Kidney tubule cell (primary cell): ENCODE measurements at regions not wholly inside any gene's neighbourhood (a gene's known extent, or its start where the extent isn't known, plus 50 kb on each side); places are given as distances from the start of the nearest gene placed in this dataset.

ENCODE experiments used
- DNase-seq: peaks from one replicate; pipeline ENCODE4 v3.0.0-alpha.2; 2018; ENCODE audit warnings: low spot score

DNA sequence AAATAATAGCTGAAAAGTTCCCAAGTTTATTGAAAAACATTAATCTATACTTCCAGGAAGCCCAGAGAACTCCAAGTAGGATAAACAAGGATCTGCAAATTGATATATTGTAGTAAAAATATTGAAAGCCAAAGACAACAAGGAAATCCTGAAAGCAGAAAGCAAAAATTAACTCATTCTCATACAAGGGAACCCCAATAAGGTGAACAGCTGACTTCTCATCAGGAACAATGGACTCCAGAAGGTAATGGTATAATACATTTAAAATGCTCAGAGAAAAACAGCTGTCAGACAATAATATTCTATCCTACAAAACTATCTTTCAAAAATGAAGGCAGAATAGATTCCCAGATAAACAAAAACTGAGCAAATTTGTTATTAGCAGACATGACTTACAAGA lies 138.1 kb upstream of the BMP4 start:
- DNase-seq: no peak

DNA sequence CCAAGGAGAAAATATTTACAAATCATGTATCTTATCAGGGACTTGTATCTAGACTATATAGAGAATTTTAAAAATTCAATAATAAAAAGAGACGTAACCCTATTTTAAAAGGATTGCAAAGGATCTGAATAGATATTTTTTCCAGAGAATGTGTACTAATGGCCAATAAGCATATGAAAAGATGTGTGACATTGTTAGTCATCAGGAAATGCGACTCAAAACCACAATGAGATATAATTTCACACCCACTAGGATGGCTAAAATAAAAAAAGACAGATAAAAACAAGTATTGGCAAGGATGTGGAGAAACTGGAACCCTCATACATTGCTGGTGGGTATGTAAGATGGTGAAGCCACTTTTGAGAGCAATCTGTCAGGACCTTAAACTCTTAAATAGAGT lies 141.9 kb upstream of the BMP4 start:
- no peak for DNase-seq

DNA sequence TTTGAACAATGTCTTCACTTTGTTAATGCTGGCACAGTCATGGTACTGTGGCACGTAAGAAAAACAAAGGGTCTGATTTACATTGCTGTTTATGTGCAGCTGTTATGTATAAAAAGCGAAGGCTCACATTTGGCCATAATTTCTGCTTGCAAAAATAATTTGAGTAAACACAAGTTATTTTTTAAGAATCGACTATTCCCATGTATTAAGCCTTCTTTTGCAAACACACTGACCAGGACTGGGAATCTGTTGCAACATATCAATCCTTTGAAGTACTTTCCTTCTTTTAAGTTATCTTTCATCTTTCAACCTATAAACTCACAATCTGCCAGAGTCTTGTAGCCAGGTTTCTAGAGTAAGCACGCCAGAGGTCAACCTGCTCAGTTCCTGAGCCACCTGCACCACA lies 145.4 kb upstream of the BMP4 start:
- DNase-seq: no peak

DNA sequence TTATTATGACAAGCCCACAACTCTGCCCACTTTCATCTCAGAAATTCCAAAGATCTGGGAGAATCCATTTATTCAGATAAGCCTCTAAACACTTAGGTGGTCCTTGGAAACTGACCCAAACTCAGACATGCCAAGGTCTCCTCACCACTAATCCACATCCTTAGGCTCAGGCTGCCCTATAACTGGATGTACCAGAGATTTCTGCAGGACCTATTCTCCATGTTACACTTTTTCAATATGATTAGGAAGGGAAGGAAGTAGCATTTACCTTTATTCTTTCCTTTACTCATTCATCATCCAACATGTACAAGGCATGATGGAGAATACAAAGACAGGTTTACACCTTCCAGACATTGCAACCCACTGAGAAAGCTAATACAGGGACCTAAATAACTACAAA lies 145.9 kb upstream of the BMP4 start:
- no peak for DNase-seq

DNA sequence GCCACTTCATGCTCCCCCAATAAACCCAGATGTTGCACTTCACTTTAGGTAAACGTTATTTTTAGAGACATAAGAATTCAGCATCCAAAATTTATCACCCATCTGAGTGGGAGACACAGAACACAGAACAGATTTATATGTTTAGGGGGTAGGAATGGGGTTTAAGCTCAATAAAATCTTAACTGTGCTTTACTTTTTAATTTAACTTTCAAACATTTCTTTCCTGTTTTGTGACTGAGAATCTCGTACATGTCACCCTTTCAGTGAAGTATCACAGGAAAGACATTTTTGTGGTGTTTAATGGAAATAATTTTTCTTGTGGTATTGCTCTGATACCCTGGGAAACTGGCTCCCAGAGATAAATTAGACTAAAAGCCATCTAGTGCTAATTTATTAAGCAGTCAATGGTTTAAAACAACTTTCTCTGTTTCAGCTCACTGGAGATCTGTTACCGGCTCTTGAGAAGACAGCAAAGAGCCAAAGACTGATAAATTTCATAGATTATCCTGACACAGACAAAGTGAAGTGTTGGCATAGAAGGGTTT lies 148.0 kb upstream of the BMP4 start:
- no peak for DNase-seq

DNA sequence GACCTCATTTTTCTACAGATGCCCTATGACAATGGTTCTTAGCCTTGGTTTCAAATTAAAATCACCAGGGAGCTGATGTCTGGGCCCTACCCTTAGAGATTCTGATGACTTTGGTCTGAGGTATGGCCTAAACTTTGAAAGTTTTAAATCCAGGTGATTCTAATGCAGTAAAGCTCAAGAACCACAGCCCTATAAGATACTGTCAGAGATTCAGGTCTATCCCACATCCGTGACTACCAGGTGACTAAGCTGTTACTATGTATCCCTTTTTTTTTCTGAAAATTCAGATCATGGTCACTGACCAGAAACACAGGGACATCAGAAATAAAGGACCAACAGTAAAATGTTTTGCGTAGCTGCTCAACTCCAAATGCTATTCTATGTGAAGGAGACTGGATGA lies 148.8 kb upstream of the BMP4 start:
- peak; percentile 54 for DNase-seq

DNA sequence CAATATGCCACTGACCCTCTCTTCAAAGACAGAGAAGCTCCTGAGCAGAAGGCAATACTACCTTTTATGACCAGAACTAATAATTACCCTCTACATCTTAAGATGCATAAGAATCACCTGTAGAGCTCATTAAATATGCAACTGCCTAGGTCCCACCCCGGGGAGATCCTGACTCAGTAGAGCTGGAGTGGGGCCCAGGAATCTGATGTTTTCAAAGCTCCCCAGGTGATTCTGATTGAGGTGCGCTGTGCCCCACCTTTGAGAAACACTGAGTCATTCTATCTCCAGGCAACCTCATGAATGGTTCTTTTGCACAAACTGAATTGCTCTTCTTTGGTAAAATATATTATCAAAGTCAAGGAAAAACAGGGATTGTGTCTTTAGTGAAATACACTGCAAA lies 149.3 kb upstream of the BMP4 start:
- DNase-seq: peak; percentile 78

DNA sequence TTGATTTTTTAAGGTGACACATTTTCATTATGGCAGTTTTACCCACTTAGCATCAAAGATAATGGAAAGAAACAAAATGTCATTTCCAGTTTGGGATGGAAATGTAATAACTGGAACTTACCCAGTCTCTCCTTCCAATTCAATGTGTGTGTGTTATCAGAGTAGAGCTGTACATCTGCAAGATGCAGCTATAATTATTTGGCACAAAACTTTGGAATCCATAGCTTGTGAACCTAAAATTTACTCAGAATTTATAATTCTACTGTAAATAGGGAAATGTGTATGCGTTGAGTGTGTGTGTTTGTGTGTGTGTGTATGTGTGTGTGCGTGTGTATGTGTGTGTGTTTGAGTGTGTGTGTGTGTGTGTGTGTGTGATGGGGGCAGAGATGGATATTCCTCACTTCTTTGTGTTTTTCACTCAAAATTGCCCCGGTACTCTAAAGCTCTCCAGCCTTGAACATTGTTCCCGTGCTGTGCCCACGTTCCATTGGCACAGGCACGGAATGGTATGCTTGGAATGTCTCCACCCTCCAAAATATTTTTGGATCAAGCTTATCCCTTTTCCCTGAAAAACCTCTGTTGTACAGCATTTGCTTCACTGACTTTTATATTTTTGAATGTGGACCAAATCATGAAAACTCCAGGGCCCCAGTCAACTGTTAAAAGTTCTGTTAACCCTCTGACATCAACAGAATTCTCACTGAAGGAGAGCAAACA lies 150.2 kb upstream of the BMP4 start:
- DNase-seq: peak; percentile 28

DNA sequence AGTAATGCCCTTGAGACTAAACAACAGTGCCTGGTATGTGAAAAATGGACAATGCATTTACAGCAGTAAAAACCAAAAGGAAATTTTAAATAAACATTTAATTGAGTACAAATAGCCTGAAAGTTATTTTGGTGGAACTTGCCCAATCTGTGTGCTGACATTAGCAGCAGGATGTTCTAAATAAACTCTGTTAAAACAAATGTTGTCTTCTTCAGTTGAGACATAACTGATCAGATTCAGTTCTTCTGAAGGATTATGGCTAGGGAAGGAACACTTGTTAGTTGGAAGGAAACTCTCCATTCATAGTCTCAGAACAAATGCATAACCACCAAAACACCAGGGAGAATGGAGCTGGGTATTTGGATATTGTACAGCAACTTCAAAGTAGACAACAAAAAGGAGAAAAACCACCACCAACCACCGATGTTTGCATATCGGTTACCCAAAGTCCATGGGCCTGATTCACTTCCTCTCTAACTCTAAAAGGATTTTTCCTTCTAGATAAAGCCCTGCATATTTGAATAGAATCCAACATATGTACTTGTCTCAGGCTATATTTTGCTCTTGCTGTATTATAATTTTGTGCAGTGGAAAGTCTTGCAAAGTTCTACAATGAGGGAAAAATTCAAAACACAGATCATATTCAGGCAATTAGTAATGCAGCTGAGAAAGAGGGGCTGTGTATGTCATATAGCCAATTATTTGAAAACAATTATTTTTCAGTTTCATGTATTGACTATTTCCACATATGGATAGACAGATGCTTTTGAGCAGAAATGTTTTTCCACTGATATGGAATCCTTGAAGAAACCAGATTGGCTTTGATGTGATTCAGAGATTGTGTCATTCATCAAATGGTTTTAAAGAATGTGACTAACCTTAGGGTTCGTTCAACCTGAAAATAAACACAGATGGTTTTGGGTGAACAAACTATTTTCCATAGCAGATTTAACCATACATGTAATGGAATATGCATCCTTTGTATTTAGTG lies 152.2 kb upstream of the BMP4 start:
- peak; percentile 75 for DNase-seq

DNA sequence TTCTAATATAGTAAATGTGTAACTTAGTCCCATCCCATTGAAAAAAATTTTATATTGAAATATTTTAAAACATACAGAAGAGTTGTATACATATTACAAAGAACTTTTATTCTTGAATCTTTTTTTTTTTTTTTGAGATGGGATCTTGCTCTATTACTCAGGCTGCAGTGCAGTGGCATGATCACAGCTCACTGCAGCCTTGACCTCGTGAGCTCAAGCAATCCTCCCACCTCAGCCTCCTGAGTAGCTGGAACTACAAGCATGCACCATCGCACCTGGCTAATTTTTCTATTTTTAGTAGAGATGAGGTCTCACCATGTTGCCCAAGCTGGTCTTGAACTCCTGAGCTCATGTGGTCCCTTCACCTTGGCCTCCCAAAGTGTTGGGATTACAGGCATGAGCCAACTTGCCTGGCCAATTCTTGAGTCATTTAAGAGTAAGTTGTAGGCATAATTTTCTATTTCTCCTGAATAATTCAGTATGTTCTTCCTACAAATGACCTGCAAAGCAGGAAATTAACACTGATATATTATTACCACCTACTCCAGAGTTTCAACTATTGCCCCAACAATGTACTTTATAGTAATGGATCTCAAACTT lies 153.0 kb upstream of the BMP4 start:
- DNase-seq: peak; percentile 52

DNA sequence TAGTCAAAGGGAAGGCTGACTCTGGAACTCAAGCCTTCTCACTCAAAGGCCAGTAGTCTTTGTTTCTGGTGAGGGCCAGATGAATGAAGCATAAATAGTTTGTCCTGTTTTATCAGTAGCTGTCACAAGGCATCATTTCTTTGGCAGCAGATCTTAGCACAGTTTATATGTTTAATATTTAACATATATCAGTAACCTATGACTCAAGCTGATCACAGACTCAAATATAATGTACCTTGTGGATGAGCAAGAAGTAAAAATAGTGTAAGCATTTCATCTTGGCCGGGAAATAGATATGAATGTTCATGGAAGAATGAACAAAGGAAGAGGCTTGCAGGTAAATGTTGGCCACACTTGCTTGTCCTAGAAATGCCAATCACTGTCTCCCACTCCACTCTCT lies 158.3 kb upstream of the BMP4 start:
- peak; percentile 59 for DNase-seq

DNA sequence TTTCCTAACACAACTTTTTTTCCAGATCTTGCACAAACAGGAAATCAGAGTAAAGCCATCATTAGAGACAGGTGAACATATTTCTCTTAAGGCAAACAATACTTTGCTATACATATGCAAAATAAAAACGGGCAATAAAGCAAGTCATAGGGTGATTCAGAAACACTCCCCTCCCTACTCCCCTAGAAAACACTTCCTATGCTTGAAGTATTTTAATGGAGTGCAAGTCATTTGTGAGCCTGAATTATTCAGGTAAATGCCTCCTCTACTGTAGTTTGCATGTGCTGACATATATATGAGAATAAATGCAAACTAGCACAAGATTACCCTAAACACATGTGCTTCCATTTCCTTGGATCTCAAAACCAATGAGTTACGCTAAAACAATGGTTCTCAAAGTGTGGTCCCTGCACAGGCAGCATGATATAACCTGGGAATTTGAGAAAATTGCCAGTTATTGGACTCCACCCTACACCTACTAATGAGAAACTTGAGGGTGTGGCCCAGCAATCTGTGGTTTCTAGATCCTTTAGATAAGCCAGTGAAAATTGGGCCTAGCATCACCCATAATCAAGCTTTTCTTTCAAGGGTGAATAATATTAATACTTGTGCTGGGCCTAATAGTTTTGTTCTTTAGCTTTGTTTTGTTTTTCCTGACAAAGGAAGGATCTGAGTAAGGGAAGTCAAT lies 159.7 kb upstream of the BMP4 start:
- no peak for DNase-seq

DNA sequence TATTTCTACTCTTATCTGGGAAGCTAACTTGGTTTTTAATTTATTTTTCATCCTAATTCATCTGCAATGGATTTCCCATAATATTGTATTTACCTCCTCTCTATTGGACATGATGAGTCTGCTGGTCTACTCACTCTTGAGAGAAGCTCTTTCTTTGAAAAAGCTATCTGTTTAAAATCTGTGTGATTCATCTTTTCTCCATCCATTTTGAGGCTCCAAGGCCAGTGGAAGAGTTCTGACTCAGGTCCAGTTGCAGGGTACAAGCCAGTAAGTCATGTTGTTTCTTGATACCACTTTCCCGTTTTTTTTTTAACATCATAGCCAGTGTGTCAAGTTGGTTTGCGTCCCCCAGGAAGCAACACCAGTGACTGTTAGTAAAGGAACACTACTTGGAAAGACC lies 160.3 kb upstream of the BMP4 start:
- DNase-seq: no peak

DNA sequence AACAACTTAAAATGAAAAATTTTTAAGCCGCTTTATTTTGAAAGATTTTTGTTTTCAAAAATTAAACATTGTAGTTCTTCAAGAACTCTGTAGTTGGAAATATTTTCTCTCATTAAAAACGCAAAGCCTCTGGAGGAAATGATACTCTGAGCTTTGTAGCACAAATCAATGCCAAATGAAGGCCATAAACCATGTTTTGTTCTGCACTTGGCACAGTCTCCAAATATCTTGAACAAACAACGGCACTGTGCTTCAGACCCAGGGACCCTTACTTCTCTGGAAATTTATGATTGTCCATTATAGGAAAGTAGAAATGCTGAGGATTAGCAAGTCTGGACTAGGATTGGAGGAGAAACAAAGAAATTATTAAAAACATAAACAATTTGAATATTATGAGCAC lies 160.8 kb upstream of the BMP4 start:
- no peak for DNase-seq

DNA sequence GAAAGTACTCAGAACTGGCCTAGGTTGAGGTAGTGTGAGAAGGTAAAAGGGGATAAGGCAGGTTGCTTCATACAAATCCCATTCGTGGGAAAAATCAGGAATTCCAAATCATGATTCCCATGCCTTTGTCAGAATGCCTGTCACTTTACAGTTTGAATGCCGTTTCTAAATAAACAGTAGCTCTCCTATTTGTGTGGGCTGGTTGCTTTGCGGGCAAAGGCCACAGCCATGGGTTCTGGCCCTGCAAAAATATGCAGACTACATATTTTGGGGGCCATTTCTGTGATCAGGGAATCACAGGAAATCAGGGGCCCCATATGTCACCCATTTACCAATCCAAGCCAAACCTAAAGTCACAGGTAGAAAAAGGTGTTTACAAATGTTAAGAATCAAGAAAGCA lies 161.3 kb upstream of the BMP4 start:
- DNase-seq: no peak

DNA sequence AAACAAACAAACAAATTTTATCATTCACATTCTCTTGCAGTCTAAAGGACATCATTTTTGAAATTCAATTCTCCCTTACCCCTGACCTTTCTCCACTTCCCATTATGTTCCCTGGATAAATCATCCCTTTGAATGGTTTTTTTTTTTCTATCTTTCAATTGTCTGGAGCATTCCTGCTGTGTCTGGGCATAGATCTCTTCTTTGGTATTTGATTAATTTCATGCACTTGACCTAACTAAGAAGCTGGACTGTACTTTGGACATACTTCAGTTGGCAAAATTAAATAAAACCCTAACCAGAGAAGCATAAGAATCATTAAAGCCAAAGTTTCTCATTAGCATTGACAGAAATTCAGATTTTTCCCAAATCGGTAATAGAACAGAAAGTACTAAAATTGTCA lies 163.6 kb upstream of the BMP4 start:
- DNase-seq: no peak

DNA sequence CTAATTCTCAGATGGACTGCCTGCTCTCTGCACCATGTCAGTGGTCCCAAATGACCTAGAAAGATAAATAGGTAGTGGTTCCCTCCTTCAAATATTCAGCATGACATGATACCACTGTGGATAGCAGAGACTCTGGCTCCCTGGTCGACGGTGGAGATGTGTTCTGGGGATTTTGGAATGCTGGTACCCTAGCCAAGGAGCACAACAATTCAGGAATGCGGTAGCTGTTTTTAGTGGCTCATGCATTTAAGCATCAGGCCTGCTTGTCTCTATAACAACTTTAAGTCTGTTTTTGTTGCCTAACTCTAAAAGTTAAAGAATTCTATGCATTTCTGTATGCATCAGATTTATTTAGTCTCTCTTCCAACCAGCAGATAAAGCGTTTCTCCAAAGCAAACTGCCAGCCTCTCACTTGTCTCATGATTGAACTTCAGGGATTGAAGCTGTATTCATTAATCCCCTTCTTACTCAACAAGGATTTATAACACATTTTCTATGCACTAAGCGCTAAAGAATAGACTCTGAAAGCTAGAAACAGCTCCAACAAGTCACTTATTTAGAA lies 164.9 kb upstream of the BMP4 start:
- no peak for DNase-seq

DNA sequence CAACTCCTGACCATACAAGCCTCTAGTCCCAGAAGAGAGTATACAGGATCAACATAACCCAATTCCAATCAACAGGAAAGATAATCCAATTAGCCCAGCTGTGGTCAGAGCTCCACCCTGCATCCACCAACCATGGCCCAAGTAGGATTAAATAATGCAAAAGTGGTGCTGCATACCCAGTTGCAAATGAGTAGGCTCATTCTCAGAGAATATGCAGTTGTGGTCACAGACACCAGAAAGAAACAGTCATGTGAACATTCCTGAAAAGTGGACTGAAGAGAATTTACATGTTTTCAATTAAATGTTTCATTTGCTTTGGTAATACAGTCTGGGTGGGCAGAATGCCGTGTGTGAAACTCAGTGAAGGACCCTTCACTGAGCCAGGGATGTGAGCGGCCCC lies 167.2 kb upstream of the BMP4 start:
- DNase-seq: no peak

DNA sequence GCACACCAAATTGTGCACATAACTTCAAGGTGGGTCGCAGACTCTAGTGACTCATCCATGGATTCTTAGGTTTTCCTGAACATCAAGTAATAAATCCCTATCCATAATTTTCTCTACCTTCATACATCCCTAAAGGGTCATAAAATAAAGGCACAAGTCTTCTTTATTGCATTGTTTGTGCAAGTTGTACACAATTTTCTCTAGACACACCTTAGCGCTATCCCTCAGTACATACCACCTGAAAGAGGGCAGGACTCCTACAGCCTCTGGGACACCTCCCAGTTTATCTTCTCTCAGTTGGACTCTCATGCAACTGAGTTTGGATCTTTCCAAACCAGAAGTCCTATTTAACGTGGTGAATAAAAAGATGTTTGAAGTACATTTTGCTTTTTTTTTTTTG lies 168.5 kb upstream of the BMP4 start:
- no peak for DNase-seq

DNA sequence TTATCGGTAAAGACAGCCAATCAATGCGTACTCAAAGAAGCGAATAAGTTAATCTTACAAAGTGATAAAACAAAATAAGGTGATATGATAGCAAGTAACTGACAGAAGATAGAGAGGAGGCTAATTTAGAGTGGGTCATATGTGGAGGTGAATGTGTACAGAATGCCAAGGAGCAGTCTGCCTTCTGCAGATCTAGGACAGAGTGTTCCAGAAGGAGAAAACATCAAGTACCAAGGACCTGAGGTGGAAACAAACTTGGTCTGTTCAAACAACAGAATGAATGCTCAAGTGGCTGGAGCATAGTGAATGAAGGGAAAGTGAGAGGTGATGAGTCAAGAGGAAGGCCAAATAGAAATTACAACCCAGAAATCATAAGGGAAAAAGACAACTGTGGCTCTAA lies 170.3 kb upstream of the BMP4 start:
- DNase-seq: no peak

DNA sequence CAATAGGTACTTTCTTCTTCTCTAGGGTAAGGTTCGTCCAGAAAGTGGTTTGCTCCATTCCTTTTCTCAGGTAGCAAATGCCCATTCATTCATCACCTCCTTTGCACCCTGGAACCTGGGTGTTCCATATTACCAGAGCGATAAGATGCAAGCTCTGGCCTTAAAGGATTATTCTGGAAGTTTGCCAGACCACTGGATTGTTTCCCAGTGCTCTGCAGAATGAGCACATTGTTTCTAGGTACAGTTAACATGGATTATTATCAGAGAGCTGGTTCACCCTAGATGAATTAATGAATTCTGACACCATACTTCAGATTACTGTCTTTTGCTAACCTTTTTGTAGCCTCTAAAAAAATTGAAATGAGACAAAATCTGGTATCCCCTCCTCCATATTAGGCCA lies 170.9 kb upstream of the BMP4 start:
- DNase-seq: no peak
